ENCODE measurements at regions not wholly inside any gene's neighbourhood (a gene's known extent, or its start where the extent isn't known, plus 50 kb on each side); places are given as distances from the start of the nearest gene placed in this dataset.

GRCh38 chr4:124955476-124955875, 242.9 kb upstream of the ANKRD50 start:
- Histone ChIP-seq H3K4me3 (replicated peaks in 1 of 4; ENCODE audit: control extremely low read depth in 1 of 4, insufficient read depth in 1 of 4, low read depth in 3 of 4, low read length in 4 of 4) (no peak overlapping the region), H3K9me3 (ENCODE audit: control insufficient read depth, insufficient read depth, low read depth, low read length) (no peaks in the 10 kb centered on the region), H2AFZ (ENCODE audit: low read length) (no peak overlapping the region), H3K27ac (ENCODE audit: insufficient read depth, low read length) (no peak overlapping the region), H3K36me3 (ENCODE audit: control insufficient read depth, insufficient read depth, low read length) (no peaks in the 10 kb centered on the region), H4K20me1 (ENCODE audit: control insufficient read depth, extremely low read depth, insufficient read depth, low read length) (no peaks in the 10 kb centered on the region), H3K4me1 (ENCODE audit: control insufficient read depth, extremely low read depth, insufficient read depth, low read length) (no peaks in the 10 kb centered on the region), H3K79me2 (ENCODE audit: control insufficient read depth, insufficient read depth, low read length) (no peaks in the 10 kb centered on the region), H3K27me3 (ENCODE audit: control insufficient read depth, insufficient read depth, low read length) (no peaks in the 10 kb centered on the region), H3K4me2 (ENCODE audit: extremely low read depth, insufficient read depth, low read length) (no peak overlapping the region), H3K9ac (ENCODE audit: insufficient read depth, low read length) (no peak overlapping the region)
- DNase-seq (ENCODE audit: low read depth in 2 of 2): no peak
- no peak for TF ChIP-seq EZH2 (IDR thresholded peaks at IDR 0.05; ENCODE audit: low read length, missing control alignments)
- TF ChIP-seq, protein P1, sequence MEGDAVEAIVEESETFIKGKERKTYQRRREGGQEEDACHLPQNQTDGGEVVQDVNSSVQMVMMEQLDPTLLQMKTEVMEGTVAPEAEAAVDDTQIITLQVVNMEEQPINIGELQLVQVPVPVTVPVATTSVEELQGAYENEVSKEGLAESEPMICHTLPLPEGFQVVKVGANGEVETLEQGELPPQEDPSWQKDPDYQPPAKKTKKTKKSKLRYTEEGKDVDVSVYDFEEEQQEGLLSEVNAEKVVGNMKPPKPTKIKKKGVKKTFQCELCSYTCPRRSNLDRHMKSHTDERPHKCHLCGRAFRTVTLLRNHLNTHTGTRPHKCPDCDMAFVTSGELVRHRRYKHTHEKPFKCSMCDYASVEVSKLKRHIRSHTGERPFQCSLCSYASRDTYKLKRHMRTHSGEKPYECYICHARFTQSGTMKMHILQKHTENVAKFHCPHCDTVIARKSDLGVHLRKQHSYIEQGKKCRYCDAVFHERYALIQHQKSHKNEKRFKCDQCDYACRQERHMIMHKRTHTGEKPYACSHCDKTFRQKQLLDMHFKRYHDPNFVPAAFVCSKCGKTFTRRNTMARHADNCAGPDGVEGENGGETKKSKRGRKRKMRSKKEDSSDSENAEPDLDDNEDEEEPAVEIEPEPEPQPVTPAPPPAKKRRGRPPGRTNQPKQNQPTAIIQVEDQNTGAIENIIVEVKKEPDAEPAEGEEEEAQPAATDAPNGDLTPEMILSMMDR (conservative IDR thresholded peaks at IDR 0.05 in 1 of 2, IDR thresholded peaks at IDR 0.05 in 1 of 2; ENCODE audit: low read depth in 1 of 2, low read length in 2 of 2): no peak

GRCh38 chr4:124954046-124954445, 241.5 kb upstream of the ANKRD50 start:
- no peak for DNase-seq (ENCODE audit: low read depth in 2 of 2)
- H3K9me3 ChIP-seq (ENCODE audit: control insufficient read depth, insufficient read depth, low read depth, low read length): no peaks in the 10 kb centered on the region
- H3K27ac ChIP-seq (ENCODE audit: insufficient read depth, low read length): no peak overlapping the region
- TF ChIP-seq, protein P1 (conservative IDR thresholded peaks at IDR 0.05 in 1 of 2, IDR thresholded peaks at IDR 0.05 in 1 of 2; ENCODE audit: low read depth in 1 of 2, low read length in 2 of 2): no peak
- TF ChIP-seq EZH2 (IDR thresholded peaks at IDR 0.05; ENCODE audit: low read length, missing control alignments): no peak
- H3K27me3 ChIP-seq (ENCODE audit: control insufficient read depth, insufficient read depth, low read length): no peaks in the 10 kb centered on the region
- no peak overlapping the region for H3K9ac ChIP-seq (ENCODE audit: insufficient read depth, low read length)
- H3K4me1 ChIP-seq (ENCODE audit: control insufficient read depth, extremely low read depth, insufficient read depth, low read length): no peaks in the 10 kb centered on the region
- H3K4me3 ChIP-seq (replicated peaks in 1 of 4; ENCODE audit: control extremely low read depth in 1 of 4, insufficient read depth in 1 of 4, low read depth in 3 of 4, low read length in 4 of 4): no peak overlapping the region
- H3K4me2 ChIP-seq (ENCODE audit: extremely low read depth, insufficient read depth, low read length): no peak overlapping the region
- H4K20me1 ChIP-seq (ENCODE audit: control insufficient read depth, extremely low read depth, insufficient read depth, low read length): no peaks in the 10 kb centered on the region
- no peak overlapping the region for H2AFZ ChIP-seq (ENCODE audit: low read length)
- H3K79me2 ChIP-seq (ENCODE audit: control insufficient read depth, insufficient read depth, low read length): no peaks in the 10 kb centered on the region
- no peaks in the 10 kb centered on the region for H3K36me3 ChIP-seq (ENCODE audit: control insufficient read depth, insufficient read depth, low read length)

GRCh38 chr4:124953486-124953885, 241.0 kb upstream of the ANKRD50 start:
- no peaks in the 10 kb centered on the region for H3K9me3 ChIP-seq (ENCODE audit: control insufficient read depth, insufficient read depth, low read depth, low read length)
- DNase-seq (ENCODE audit: low read depth in 2 of 2): no peak
- H3K27me3 ChIP-seq (ENCODE audit: control insufficient read depth, insufficient read depth, low read length): no peaks in the 10 kb centered on the region
- no peak for TF ChIP-seq EZH2 (IDR thresholded peaks at IDR 0.05; ENCODE audit: low read length, missing control alignments)
- TF ChIP-seq, protein P1 (conservative IDR thresholded peaks at IDR 0.05 in 1 of 2, IDR thresholded peaks at IDR 0.05 in 1 of 2; ENCODE audit: low read depth in 1 of 2, low read length in 2 of 2): no peak
- no peak overlapping the region for H3K4me2 ChIP-seq (ENCODE audit: extremely low read depth, insufficient read depth, low read length)
- no peak overlapping the region for H3K4me3 ChIP-seq (replicated peaks in 1 of 4; ENCODE audit: control extremely low read depth in 1 of 4, insufficient read depth in 1 of 4, low read depth in 3 of 4, low read length in 4 of 4)
- H3K4me1 ChIP-seq (ENCODE audit: control insufficient read depth, extremely low read depth, insufficient read depth, low read length): no peaks in the 10 kb centered on the region
- H3K36me3 ChIP-seq (ENCODE audit: control insufficient read depth, insufficient read depth, low read length): no peaks in the 10 kb centered on the region
- no peak overlapping the region for H2AFZ ChIP-seq (ENCODE audit: low read length)
- H3K9ac ChIP-seq (ENCODE audit: insufficient read depth, low read length): no peak overlapping the region
- H3K27ac ChIP-seq (ENCODE audit: insufficient read depth, low read length): no peak overlapping the region
- no peaks in the 10 kb centered on the region for H3K79me2 ChIP-seq (ENCODE audit: control insufficient read depth, insufficient read depth, low read length)
- H4K20me1 ChIP-seq (ENCODE audit: control insufficient read depth, extremely low read depth, insufficient read depth, low read length): no peaks in the 10 kb centered on the region

Measured in fibroblast of lung (primary cell).